NT2/D1 (cell line): ENCODE measurements at regions not wholly inside any gene's neighbourhood (a gene's known extent, or its start where the extent isn't known, plus 50 kb on each side); places are given as distances from the start of the nearest gene placed in this dataset.

Experiments
- DNase-seq: peaks from one replicate; pipeline ENCODE4 v3.0.0-alpha.2; 2011; ENCODE audit warnings: low read depth, low spot score
- H3K27me3 ChIP-seq: 2 replicates; pipeline ENCODE4 v1.6.0; 2011; ENCODE audit warnings: mild to moderate bottlenecking; ENCODE audit not compliant: insufficient read length, insufficient read depth
- H3K36me3 ChIP-seq: 2 replicates; pipeline ENCODE4 v1.6.1; 2011; ENCODE audit warnings: mild to moderate bottlenecking, low read length, mixed read lengths; ENCODE audit not compliant: insufficient read depth, insufficient read length
- H3K4me1 ChIP-seq: 2 replicates; pipeline ENCODE4 v1.5.1; 2011; ENCODE audit not compliant: insufficient read depth, insufficient read length
- H3K4me3 ChIP-seq: 2 replicates; pipeline ENCODE4 v1.5.1; 2011; ENCODE audit warnings: low read depth; ENCODE audit not compliant: insufficient read length
- H3K9ac ChIP-seq: 2 replicates; pipeline ENCODE4 v1.6.0; 2011; ENCODE audit warnings: low read depth; ENCODE audit not compliant: insufficient read length
- H3K9me3 ChIP-seq: 2 replicates; pipeline ENCODE4 v1.5.1; 2011; ENCODE audit warnings: mild to moderate bottlenecking, low read length; ENCODE audit not compliant: insufficient read depth
- SUZ12 ChIP-seq: IDR thresholded peaks from 2 replicates; pipeline ENCODE4 v1.6.1; 2011; ENCODE audit not compliant: insufficient read length, insufficient read depth; ENCODE audit errors: extremely low read depth
- YY1 ChIP-seq: IDR thresholded peaks from 2 replicates; pipeline ENCODE4 v1.6.1; 2011; ENCODE audit not compliant: insufficient read length, insufficient read depth
- ZNF274 ChIP-seq: IDR thresholded peaks from 2 replicates; pipeline ENCODE4 v1.6.1; 2011; ENCODE audit warnings: mild to moderate bottlenecking, low read depth, low read length

DNA sequence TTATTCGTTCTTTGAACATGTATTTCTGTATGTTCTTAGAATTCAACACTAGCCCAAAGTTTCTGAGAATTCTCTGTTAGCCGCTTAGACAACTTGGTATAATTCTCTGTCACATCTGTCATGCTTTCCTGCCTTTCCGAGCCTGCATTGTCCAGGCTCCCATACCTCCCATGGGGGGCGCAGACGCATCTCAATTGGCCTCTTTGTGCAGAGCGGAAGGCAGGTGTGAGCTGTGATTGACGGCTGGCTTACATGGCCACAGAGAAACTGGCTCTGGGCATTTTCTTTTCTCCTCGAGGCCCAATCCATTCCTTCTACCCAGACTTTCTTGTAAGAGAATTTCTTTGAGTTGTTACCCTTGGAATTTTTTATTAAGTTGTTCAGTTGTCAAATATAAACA lies 132.7 kb upstream of the SESN3 start:
- Histone ChIP-seq H3K4me1 (no peaks in the 10 kb centered on the region), H3K4me3 (no peak overlapping the region)
- DNase-seq: peak; percentile 47

DNA sequence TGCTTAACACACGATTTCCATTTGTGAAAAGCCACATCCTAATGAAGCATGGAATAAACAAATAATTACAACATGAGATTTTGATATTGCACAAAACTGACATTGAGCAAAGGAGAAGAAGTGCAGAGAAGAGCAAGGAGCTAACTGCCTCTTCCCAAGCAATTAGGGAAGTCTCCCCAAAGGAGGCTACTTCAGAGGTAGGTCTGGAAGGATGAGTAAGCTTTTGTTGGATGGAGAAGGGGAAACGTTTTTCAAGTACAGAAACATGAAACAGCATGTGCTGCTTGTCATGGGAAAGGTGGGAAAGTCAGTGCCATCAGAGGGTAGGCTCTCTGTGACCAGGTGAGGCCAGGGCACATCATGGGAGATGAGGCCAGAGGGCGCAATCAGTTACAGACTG lies 132.2 kb upstream of the SESN3 start:
- H3K4me3 ChIP-seq: no peak overlapping the region
- H3K36me3 ChIP-seq: no peaks in the 10 kb centered on the region
- no peak for DNase-seq
- no peak overlapping the region for H3K9ac ChIP-seq
- H3K9me3 ChIP-seq: no peaks in the 10 kb centered on the region
- H3K27me3 ChIP-seq: no peaks in the 10 kb centered on the region
- TF ChIP-seq YY1: no peak
- TF ChIP-seq SUZ12: no peak
- no peak for TF ChIP-seq ZNF274
- no peaks in the 10 kb centered on the region for H3K4me1 ChIP-seq

More for the DNA sequence above, 132.7 kb upstream of the SESN3 start:
- H3K9me3 ChIP-seq: no peaks in the 10 kb centered on the region
- no peaks in the 10 kb centered on the region for H3K36me3 ChIP-seq
- H3K27me3 ChIP-seq: no peaks in the 10 kb centered on the region
- TF ChIP-seq YY1: no peak
- no peak for TF ChIP-seq ZNF274
- no peak for TF ChIP-seq SUZ12
- H3K9ac ChIP-seq: no peak overlapping the region

DNA sequence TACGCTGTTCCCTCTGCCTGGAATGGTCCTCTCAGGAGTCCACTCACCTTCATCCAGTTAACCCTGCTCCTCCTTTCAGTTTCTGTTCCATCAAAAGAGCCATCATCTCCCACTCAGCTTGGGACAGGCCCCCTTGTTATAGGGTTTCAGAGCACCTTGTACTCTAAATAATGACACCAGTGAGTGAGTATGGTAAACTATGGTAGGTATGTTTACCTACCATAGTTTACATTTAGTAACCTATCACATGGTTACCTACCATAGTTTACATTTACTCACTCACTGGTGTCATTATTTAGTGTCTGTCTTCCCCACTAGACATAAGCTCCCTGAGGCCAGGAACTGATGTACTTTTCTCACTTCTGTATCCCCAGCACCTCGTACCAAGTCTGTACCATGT lies 130.2 kb upstream of the SESN3 start:
- no peaks in the 10 kb centered on the region for H3K4me1 ChIP-seq
- TF ChIP-seq YY1 (no peak), ZNF274 (no peak), SUZ12 (no peak)
- no peaks in the 10 kb centered on the region for H3K27me3 ChIP-seq
- no peak overlapping the region for H3K4me3 ChIP-seq
- H3K9me3 ChIP-seq: no peaks in the 10 kb centered on the region
- no peaks in the 10 kb centered on the region for H3K36me3 ChIP-seq
- no peak for DNase-seq
- H3K9ac ChIP-seq: no peak overlapping the region

DNA sequence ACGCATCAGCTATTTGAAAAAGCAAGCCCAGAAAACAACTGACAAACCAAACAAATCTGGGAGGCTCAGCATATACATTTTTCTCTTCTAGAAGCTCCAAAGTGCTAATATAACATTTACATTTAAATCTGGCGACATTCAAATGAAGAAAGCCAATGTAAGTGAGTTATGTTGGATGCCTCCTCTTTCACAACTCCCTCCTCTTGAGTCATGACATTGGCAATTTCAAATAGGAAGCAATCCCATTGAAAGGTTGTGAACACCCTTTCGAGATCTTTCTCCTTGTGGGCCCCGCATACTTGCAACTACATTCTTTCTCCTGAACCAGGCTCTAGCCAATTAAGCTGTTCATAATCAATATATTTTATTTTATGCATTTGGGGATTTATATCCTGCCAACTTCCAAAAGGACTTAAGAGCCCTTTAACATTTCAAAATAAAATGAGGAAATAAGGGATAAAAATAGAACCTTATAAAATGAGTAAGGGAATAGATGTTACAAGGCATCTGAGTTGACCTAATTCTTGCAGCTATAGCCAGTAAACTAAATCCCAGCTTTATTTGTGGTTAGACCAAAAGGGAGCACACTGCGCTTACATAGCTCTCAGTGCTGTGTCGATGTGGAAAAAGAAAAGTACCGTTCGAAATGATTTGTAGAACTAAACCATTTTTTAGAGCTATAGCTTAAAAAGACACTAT lies 129.5 kb upstream of the SESN3 start:
- Histone ChIP-seq H3K4me3 (no peak overlapping the region), H3K9me3 (no peaks in the 10 kb centered on the region), H3K27me3 (no peaks in the 10 kb centered on the region), H3K4me1 (no peaks in the 10 kb centered on the region), H3K9ac (no peak overlapping the region), H3K36me3 (no peaks in the 10 kb centered on the region)
- DNase-seq: no peak
- TF ChIP-seq ZNF274: no peak
- TF ChIP-seq YY1: no peak
- no peak for TF ChIP-seq SUZ12

DNA sequence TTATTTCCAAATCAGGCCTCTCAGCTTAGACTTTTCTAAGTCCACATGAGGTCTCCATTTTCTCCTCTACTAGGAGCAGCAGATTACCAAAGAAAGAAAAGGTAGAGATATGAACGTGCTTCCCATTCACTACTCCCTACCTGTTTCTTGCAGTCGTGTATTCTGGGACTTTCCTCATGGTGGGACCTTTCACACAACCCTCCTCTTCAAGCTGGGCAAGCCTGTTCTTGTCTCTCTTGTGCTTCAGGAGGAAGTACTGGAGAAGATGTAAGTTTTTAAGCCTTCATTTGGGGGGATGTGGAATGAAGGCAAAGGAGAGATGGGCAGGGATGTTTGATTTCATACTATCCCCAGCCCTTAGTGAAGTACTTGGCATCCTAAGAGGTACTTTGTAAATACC lies 128.8 kb upstream of the SESN3 start:
- TF ChIP-seq ZNF274: no peak
- no peak for TF ChIP-seq YY1
- no peak for TF ChIP-seq SUZ12
- DNase-seq: no peak
- Histone ChIP-seq H3K36me3 (no peaks in the 10 kb centered on the region), H3K9ac (no peak overlapping the region), H3K4me3 (no peak overlapping the region), H3K9me3 (no peaks in the 10 kb centered on the region), H3K4me1 (no peaks in the 10 kb centered on the region), H3K27me3 (no peaks in the 10 kb centered on the region)

DNA sequence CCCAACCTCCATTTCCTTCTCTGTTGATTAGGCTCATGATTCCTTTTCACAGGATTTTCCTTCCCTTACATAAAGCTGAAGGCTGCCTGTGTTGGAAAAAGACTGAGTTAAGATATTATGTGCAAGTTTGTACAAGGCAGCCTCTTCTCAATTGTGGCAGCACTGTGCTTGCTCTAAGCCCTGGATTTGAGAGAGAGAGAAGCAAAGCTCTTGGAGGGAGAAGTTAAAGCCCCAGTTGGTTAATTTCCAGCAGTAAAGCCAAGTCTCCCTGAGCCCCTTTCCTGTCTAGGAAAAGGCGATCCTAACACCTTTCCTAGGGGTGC lies 128.3 kb upstream of the SESN3 start:
- no peaks in the 10 kb centered on the region for H3K9me3 ChIP-seq
- H3K4me1 ChIP-seq: no peaks in the 10 kb centered on the region
- TF ChIP-seq ZNF274 (no peak), YY1 (no peak), SUZ12 (no peak)
- DNase-seq: no peak
- H3K4me3 ChIP-seq: no peak overlapping the region
- no peak overlapping the region for H3K9ac ChIP-seq
- no peaks in the 10 kb centered on the region for H3K27me3 ChIP-seq
- H3K36me3 ChIP-seq: no peaks in the 10 kb centered on the region

DNA sequence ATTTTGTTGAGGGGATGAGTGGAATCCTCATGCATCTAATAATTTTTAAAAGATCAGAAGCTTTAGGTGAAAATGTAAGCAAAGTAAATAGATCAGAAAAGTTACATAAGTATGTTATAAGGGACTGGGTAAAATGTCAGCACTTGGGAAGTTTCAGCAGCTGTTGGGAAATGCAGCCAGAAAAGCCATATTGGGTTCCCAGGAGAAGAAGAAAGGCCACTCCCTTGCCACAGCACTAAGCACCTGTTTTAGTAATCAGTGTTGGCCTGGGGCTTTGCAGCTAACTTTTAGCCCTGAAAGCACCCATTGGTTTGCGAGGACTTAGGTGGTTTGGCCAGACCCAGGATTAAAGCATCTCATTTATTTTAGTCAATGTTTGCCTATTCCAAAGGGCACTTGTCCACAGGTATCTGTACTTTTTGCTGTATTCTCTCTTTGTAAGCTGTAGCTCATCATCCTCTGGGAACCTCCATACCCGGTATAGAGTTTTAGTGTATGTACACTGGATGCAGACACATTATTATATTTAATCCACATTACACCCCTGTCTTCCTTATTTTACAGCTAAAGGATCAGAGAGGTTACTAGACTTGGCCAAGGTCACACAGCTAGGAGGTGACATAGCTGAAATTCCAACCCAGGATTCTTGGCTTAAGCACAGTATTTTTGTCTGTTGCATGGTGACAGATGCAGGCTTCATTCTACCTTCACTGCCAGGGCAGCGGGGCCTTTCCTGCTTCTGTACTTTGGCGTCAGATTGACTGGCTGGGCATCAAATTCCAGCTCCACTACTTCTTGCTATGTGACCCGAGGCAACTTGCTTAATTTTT lies 127.7 kb upstream of the SESN3 start:
- H3K27me3 ChIP-seq: no peaks in the 10 kb centered on the region
- no peaks in the 10 kb centered on the region for H3K9me3 ChIP-seq
- no peak for TF ChIP-seq SUZ12
- TF ChIP-seq YY1: no peak
- no peak for TF ChIP-seq ZNF274

More for the DNA sequence above, 127.7 kb upstream of the SESN3 start:
- no peak overlapping the region for H3K9ac ChIP-seq
- DNase-seq: no peak
- no peaks in the 10 kb centered on the region for H3K36me3 ChIP-seq
- H3K4me3 ChIP-seq: no peak overlapping the region
- H3K4me1 ChIP-seq: no peaks in the 10 kb centered on the region
